ENCODE measurements at regions not wholly inside any gene's neighbourhood (a gene's known extent, or its start where the extent isn't known, plus 50 kb on each side); places are given as distances from the start of the nearest gene placed in this dataset.

- TF ChIP-seq CTCF (IDR thresholded peaks at IDR 0.05; ENCODE audit: insufficient read depth, low read length) (no peak), POLR2AphosphoS5 (IDR thresholded peaks at IDR 0.05; ENCODE audit: low read depth) (no peak), REST (IDR thresholded peaks at IDR 0.05; ENCODE audit: insufficient replicate concordance, low read depth) (no peak), SPI1 (IDR thresholded peaks at IDR 0.05; ENCODE audit: borderline replicate concordance, low read depth) (no peak)
Observed at GRCh38 chr5:34563269-34563668, 92.9 kb upstream of the RAI14 start.

Measured in HL-60 (cell line).